ENCODE measurements at regions not wholly inside any gene's neighbourhood (a gene's known extent, or its start where the extent isn't known, plus 50 kb on each side); places are given as distances from the start of the nearest gene placed in this dataset.
"Not testable (repeated sequence)": the region's sequence is repeated elsewhere in the genome, so short reads cannot be mapped to it uniquely, and the experiment has no call there.

DNA sequence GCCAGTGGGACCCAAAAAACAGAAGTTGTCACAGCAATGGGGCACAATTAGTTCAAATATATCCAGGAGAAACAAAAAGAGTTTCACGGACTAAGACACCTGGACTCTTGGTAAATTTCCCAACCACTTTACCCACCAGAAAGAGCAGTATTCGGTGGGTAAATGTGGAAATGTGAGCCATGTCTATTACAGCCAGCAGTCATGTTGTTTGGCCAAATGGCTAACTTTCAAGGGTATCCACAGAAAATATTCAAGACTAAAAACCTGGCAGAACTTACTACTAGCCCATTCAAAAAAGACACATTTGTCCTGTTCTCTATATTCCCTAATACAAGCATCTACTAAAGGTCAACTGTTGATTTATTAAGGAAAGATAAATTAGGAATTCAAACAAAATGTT is 1296.0 kb upstream of the NXPH2 start:
- no peak for FAIRE-seq
- no peak for TF ChIP-seq POLR2AphosphoS5 (IDR thresholded peaks at IDR 0.05; ENCODE audit: low read depth, low read length)
- no peak for TF ChIP-seq PAX5 (IDR thresholded peaks at IDR 0.05; ENCODE audit: insufficient read depth, low read length, severe bottlenecking)
- TF ChIP-seq POLR2A (IDR thresholded peaks at IDR 0.05; ENCODE audit: low read depth, low read length): no peak
- no peak for TF ChIP-seq POU2F2 (IDR thresholded peaks at IDR 0.05; ENCODE audit: low read depth, low read length)
- TF ChIP-seq SPI1 (IDR thresholded peaks at IDR 0.05; ENCODE audit: low read depth, low read length): no peak
- TF ChIP-seq TAF1 (IDR thresholded peaks at IDR 0.05; ENCODE audit: low read depth, low read length): no peak
- DNase-seq (ENCODE audit: insufficient read length, low spot score): no peak

DNA sequence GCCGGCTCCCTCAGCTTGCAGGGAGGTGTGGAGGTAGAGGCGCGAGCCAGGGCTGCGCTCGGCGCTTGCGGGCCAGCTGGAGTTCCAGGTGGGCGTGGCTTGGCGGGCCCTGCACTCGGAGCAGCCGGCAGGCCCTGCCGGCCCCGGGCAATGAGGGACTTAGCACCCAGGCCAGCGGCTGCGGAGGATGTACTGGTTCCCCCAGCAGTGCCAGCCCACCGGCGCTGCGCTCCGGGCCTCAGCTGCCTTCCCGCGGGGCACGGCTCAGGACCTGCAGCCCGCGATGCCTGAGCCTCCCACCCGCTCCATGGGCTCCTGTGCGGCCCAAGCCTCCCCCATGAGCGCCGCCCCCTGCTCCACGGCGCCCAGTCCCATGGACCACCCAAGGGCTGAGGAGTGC is 1293.6 kb upstream of the NXPH2 start:
- not testable (repeated sequence) for FAIRE-seq; DNase-seq (ENCODE audit: insufficient read length, low spot score)

DNA sequence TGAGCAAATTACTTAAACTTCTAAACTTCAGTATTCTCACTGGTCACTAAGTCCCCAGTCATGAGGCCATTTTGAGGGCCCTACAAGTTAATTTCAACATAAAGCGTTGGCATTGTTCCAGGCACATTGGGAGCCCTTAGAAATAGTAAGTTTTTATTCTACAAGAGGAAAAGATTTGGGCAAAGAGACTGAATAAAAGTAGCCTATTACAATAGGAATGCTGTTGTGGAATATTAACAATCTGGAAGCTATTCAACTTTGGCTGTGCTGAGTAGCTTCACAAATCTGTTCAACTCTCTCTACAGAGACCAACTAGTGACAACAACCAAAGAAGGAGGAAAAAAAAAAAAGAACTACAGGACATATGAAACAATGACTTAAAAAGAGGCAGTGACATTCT is 1287.5 kb upstream of the NXPH2 start:
- no peak for DNase-seq (ENCODE audit: insufficient read length, low spot score)
- TF ChIP-seq POU2F2 (IDR thresholded peaks at IDR 0.05; ENCODE audit: low read depth, low read length) (no peak), POLR2A (IDR thresholded peaks at IDR 0.05; ENCODE audit: low read depth, low read length) (no peak), POLR2AphosphoS5 (IDR thresholded peaks at IDR 0.05; ENCODE audit: low read depth, low read length) (no peak), TAF1 (IDR thresholded peaks at IDR 0.05; ENCODE audit: low read depth, low read length) (no peak), PAX5 (IDR thresholded peaks at IDR 0.05; ENCODE audit: insufficient read depth, low read length, severe bottlenecking) (no peak), SPI1 (IDR thresholded peaks at IDR 0.05; ENCODE audit: low read depth, low read length) (no peak)
- no peak for FAIRE-seq

DNA sequence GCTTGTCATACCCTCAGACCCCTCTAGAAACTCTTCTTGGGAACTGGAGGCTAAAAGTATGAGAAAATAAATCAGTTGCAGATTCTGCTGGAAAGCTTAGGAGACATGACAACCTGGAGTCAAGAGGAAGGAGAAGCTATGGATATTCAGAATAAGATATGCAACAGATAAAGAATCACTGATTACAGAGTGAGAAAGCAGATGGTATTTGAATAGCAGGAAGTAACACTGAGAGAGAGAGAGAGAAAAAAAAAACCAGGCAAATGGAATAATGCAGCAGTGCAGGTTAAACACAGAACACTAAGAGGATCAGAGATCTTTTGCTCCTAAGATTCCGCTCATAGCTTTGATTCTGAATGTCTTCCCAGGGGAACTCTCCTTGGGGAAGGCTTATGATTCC is 1284.1 kb upstream of the NXPH2 start:
- FAIRE-seq (no peak), DNase-seq (ENCODE audit: insufficient read length, low spot score) (no peak)
- TF ChIP-seq POU2F2 (IDR thresholded peaks at IDR 0.05; ENCODE audit: low read depth, low read length) (no peak), POLR2AphosphoS5 (IDR thresholded peaks at IDR 0.05; ENCODE audit: low read depth, low read length) (no peak), SPI1 (IDR thresholded peaks at IDR 0.05; ENCODE audit: low read depth, low read length) (no peak), PAX5 (IDR thresholded peaks at IDR 0.05; ENCODE audit: insufficient read depth, low read length, severe bottlenecking) (no peak), TAF1 (IDR thresholded peaks at IDR 0.05; ENCODE audit: low read depth, low read length) (no peak), POLR2A (IDR thresholded peaks at IDR 0.05; ENCODE audit: low read depth, low read length) (no peak)

DNA sequence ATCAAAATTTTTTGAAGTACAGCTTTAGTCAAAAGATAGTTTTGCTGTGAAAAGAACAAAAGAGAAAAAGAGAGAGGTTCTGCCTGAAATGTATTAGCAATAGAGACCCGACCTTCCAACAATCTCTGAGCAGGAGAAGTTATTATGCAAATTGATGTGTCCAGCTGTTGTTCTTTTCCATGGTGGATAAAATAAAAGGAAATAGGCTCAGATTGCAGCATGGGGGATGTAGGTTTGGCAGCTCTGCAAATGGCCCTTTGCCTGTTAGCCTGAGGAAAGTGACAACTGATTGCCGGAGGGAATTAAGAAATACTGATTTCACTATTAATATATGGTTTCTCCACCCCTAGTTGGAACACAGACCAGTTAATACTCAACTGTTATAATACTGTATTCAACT is 1283.2 kb upstream of the NXPH2 start:
- DNase-seq (ENCODE audit: insufficient read length, low spot score) (no peak), FAIRE-seq (no peak)
- no peak for TF ChIP-seq POLR2AphosphoS5 (IDR thresholded peaks at IDR 0.05; ENCODE audit: low read depth, low read length)
- TF ChIP-seq TAF1 (IDR thresholded peaks at IDR 0.05; ENCODE audit: low read depth, low read length): no peak
- no peak for TF ChIP-seq PAX5 (IDR thresholded peaks at IDR 0.05; ENCODE audit: insufficient read depth, low read length, severe bottlenecking)
- no peak for TF ChIP-seq SPI1 (IDR thresholded peaks at IDR 0.05; ENCODE audit: low read depth, low read length)
- TF ChIP-seq POLR2A (IDR thresholded peaks at IDR 0.05; ENCODE audit: low read depth, low read length): no peak
- no peak for TF ChIP-seq POU2F2 (IDR thresholded peaks at IDR 0.05; ENCODE audit: low read depth, low read length)

DNA sequence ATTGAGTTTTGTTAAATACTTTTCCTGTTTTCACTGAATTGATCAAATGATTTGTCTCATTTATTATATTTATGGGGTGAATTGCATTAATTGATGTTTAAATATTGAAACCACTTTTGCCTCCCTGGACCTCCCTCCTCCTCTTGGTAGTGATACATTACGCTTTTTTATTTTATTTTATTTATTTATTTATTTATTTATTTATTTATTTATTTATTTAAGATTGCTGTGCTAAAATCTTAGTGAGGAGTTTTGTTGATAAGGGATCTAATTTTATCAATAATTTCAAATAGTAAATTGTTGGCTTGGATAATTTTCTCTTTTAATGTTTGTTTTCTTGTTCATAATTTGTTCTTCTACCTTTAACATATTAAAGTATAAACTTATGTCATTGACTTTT is 1281.0 kb upstream of the NXPH2 start:
- no peak for FAIRE-seq
- DNase-seq (ENCODE audit: insufficient read length, low spot score): no peak
- TF ChIP-seq POLR2A (IDR thresholded peaks at IDR 0.05; ENCODE audit: low read depth, low read length): no peak
- TF ChIP-seq SPI1 (IDR thresholded peaks at IDR 0.05; ENCODE audit: low read depth, low read length): no peak
- TF ChIP-seq POU2F2 (IDR thresholded peaks at IDR 0.05; ENCODE audit: low read depth, low read length): no peak
- no peak for TF ChIP-seq POLR2AphosphoS5 (IDR thresholded peaks at IDR 0.05; ENCODE audit: low read depth, low read length)
- TF ChIP-seq PAX5 (IDR thresholded peaks at IDR 0.05; ENCODE audit: insufficient read depth, low read length, severe bottlenecking): no peak
- no peak for TF ChIP-seq TAF1 (IDR thresholded peaks at IDR 0.05; ENCODE audit: low read depth, low read length)

DNA sequence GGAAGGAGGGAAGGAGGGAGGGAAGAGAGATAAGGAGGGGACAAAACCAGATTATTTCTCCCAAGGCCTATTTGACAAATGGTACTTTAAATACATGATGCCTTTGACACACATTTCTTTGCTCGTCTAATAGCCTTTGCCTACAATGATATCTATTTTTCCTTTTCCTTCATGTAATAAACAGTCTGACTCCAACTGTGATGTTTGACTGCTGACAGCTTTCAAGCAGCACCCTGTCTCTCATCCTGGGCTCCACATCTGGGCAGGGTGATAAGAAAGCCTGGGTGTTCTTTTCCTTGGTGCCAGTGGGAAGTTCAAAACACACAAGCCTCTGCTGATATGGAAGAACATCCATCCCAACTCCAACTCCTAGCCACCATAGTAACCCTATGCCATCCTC is 1277.7 kb upstream of the NXPH2 start:
- FAIRE-seq: no peak
- no peak for DNase-seq (ENCODE audit: insufficient read length, low spot score)
- TF ChIP-seq SPI1 (IDR thresholded peaks at IDR 0.05; ENCODE audit: low read depth, low read length) (no peak), PAX5 (IDR thresholded peaks at IDR 0.05; ENCODE audit: insufficient read depth, low read length, severe bottlenecking) (no peak), POLR2AphosphoS5 (IDR thresholded peaks at IDR 0.05; ENCODE audit: low read depth, low read length) (no peak), POLR2A (IDR thresholded peaks at IDR 0.05; ENCODE audit: low read depth, low read length) (no peak), TAF1 (IDR thresholded peaks at IDR 0.05; ENCODE audit: low read depth, low read length) (no peak), POU2F2 (IDR thresholded peaks at IDR 0.05; ENCODE audit: low read depth, low read length) (no peak)

DNA sequence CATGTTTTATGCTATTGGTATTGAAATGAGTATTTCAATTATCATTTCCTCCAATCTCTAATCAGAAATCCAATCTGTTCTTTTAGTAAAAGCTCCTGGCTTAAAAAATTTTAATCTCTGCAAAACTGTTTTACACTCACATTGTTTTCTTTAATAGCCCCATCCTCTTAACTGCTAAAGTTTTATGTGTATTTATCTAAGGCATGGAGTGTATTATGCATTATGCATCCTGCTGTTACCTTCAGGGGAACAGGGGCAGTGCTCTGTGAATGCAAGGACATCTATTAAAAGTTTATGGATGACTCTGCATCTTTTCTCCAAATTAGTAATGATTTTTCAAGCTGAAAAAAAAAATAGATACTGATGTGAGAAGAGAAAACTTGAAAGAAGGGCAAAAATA is 1261.6 kb upstream of the NXPH2 start:
- FAIRE-seq (no peak), DNase-seq (ENCODE audit: insufficient read length, low spot score) (no peak)
- TF ChIP-seq SPI1 (IDR thresholded peaks at IDR 0.05; ENCODE audit: low read depth, low read length) (no peak), POU2F2 (IDR thresholded peaks at IDR 0.05; ENCODE audit: low read depth, low read length) (no peak), TAF1 (IDR thresholded peaks at IDR 0.05; ENCODE audit: low read depth, low read length) (no peak), PAX5 (IDR thresholded peaks at IDR 0.05; ENCODE audit: insufficient read depth, low read length, severe bottlenecking) (no peak), POLR2A (IDR thresholded peaks at IDR 0.05; ENCODE audit: low read depth, low read length) (no peak), POLR2AphosphoS5 (IDR thresholded peaks at IDR 0.05; ENCODE audit: low read depth, low read length) (no peak)

DNA sequence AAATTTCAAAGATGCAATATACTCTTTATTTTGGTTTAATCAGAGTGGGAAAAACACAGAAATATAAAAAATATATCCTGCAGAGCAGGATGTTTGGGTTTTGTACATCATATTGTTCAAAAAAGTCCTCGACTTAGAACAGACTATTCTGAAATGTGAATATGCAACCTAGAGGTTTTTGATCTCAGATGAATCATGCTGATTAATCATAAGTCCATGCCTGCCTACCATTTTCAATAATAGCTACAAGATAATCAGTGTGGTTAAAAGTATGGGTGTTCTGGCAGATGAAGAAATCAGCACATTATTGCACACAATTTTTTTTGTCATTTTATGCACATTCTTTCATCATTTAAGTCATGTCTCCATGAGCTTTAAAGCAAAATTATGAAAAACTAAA is 1261.0 kb upstream of the NXPH2 start:
- FAIRE-seq (no peak), DNase-seq (ENCODE audit: insufficient read length, low spot score) (no peak)
- TF ChIP-seq SPI1 (IDR thresholded peaks at IDR 0.05; ENCODE audit: low read depth, low read length) (no peak), TAF1 (IDR thresholded peaks at IDR 0.05; ENCODE audit: low read depth, low read length) (no peak), POU2F2 (IDR thresholded peaks at IDR 0.05; ENCODE audit: low read depth, low read length) (no peak), POLR2AphosphoS5 (IDR thresholded peaks at IDR 0.05; ENCODE audit: low read depth, low read length) (no peak), POLR2A (IDR thresholded peaks at IDR 0.05; ENCODE audit: low read depth, low read length) (no peak), PAX5 (IDR thresholded peaks at IDR 0.05; ENCODE audit: insufficient read depth, low read length, severe bottlenecking) (no peak)

DNA sequence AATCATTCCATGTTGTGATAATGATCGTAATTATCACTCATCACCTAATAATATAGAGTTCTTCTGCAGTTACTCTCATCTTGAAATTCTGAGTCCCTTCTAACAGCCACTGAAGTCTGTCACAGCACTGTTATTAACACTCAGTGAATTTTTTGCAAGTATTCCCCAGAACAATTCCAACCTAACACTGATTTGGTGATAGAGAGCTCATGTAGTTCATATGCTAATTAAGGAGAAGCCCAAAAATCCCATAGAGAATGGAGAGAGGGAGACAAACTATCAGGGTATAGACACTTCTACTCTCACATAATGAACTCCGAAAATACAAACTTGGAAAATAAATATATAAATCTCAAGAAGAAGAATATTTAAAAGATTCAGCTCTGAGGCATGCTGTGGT is 1253.4 kb upstream of the NXPH2 start:
- no peak for FAIRE-seq
- TF ChIP-seq POU2F2 (IDR thresholded peaks at IDR 0.05; ENCODE audit: low read depth, low read length) (no peak), POLR2AphosphoS5 (IDR thresholded peaks at IDR 0.05; ENCODE audit: low read depth, low read length) (no peak), SPI1 (IDR thresholded peaks at IDR 0.05; ENCODE audit: low read depth, low read length) (no peak), PAX5 (IDR thresholded peaks at IDR 0.05; ENCODE audit: insufficient read depth, low read length, severe bottlenecking) (no peak), POLR2A (IDR thresholded peaks at IDR 0.05; ENCODE audit: low read depth, low read length) (no peak), TAF1 (IDR thresholded peaks at IDR 0.05; ENCODE audit: low read depth, low read length) (no peak)
- DNase-seq (ENCODE audit: insufficient read length, low spot score): no peak

Measured in GM12891 (cell line).